ENCODE measurements at regions not wholly inside any gene's neighbourhood (a gene's known extent, or its start where the extent isn't known, plus 50 kb on each side); places are given as distances from the start of the nearest gene placed in this dataset.

GRCh38 chr10:10417671-10418070 lies 600.0 kb upstream of the CELF2 start:
- TF ChIP-seq, protein P1, sequence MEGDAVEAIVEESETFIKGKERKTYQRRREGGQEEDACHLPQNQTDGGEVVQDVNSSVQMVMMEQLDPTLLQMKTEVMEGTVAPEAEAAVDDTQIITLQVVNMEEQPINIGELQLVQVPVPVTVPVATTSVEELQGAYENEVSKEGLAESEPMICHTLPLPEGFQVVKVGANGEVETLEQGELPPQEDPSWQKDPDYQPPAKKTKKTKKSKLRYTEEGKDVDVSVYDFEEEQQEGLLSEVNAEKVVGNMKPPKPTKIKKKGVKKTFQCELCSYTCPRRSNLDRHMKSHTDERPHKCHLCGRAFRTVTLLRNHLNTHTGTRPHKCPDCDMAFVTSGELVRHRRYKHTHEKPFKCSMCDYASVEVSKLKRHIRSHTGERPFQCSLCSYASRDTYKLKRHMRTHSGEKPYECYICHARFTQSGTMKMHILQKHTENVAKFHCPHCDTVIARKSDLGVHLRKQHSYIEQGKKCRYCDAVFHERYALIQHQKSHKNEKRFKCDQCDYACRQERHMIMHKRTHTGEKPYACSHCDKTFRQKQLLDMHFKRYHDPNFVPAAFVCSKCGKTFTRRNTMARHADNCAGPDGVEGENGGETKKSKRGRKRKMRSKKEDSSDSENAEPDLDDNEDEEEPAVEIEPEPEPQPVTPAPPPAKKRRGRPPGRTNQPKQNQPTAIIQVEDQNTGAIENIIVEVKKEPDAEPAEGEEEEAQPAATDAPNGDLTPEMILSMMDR (conservative IDR thresholded peaks at IDR 0.05; ENCODE audit: low read length): no peak

DNA sequence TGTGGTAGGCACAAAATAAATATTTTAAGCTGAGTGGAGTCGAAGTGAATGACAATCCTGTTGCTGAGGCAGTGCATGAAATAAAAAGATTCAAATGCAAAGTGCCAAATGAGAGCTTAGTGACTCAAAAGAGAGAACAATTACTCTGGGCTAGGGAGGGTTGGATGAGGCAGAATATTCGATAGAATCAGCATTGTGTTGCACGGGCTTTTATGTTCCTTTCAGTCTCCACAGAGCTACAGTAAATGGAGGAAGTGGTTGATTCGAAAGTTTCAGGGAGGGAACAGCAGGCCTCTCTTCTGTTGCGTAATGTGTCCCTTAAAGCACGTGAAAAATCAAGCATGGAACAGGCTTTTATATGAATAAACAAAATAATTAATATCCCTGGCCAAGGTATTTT lies 599.3 kb upstream of the CELF2 start:
- no peak overlapping the region for H3K4me3 ChIP-seq (ENCODE audit: low read length)
- TF ChIP-seq, protein P1 (conservative IDR thresholded peaks at IDR 0.05; ENCODE audit: low read length): no peak
- DNase-seq (ENCODE audit: low read depth): no peak

More at GRCh38 chr10:10417671-10418070, 600.0 kb upstream of the CELF2 start:
- H3K4me3 ChIP-seq (ENCODE audit: low read length): no peak overlapping the region
- no peak for DNase-seq (ENCODE audit: low read depth)

GRCh38 chr10:10421071-10421470 lies 596.6 kb upstream of the CELF2 start:
- TF ChIP-seq, protein P1 (conservative IDR thresholded peaks at IDR 0.05; ENCODE audit: low read length): no peak
- DNase-seq (ENCODE audit: low read depth): no peak
- no peak overlapping the region for H3K4me3 ChIP-seq (ENCODE audit: low read length)

GRCh38 chr10:10431422-10432066 lies 586.1 kb upstream of the CELF2 start:
- H3K4me3 ChIP-seq (ENCODE audit: low read length): no peak overlapping the region
- DNase-seq (ENCODE audit: low read depth): no peak
- TF ChIP-seq, protein P1 (conservative IDR thresholded peaks at IDR 0.05; ENCODE audit: low read length): no peak

DNA sequence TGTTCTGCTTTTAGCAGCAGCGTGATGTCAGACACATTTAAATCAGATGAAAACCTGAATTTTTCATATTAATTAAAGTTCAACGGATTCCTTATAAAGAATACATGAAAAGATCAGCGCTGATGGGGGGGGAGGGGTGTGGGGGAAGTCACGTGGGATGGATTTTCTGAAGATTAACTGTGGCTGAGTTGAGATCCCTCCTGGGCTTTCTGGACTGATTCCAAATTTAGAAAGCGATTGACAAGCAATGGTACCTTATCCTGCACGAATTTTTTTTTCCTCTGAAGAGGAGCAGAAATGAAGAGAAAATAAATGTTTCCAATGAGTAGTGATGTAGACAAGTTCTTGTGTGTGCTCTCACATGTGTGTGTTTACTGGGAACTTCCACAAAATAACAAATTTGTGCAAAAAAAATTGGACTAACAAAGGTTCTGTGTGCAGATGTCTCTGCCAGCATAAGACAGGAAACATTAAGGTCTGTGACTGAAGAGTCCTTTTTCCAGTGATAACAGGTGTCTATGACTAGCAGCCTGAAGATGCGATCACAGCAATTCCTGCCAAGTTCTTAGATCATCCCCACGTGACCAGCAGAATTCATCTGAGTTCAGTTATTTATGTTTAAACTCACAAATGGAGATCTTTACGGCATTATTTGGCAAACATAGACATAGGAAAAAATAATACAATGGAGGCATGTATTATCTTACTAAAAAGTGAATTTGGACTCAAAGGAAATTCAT lies 585.2 kb upstream of the CELF2 start:
- no peak for DNase-seq (ENCODE audit: low read depth)
- TF ChIP-seq, protein P1 (conservative IDR thresholded peaks at IDR 0.05; ENCODE audit: low read length): no peak

DNA sequence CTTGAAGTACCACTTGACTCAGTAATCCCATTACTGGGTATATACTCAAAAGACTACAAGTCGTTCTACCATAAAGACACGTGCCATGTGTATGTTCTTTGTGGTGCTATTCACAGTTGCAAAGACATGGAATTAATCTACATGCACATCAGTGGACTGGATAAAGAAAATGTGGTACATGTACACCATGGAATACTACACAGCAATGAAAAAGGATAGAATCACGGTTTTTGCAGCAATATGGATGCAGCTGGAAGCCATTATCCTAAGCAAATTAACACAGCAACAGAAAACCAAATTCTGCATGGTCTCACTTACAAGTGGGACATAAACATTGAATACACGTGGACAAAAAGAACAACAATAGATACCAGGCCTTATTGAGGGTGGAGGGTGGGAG lies 583.4 kb upstream of the CELF2 start:
- DNase-seq (ENCODE audit: low read depth): no peak
- TF ChIP-seq, protein P1 (conservative IDR thresholded peaks at IDR 0.05; ENCODE audit: low read length): no peak
- no peak overlapping the region for H3K4me3 ChIP-seq (ENCODE audit: low read length)

More for the DNA sequence above, 585.2 kb upstream of the CELF2 start:
- H3K4me3 ChIP-seq (ENCODE audit: low read length): no peak overlapping the region

- no peak for DNase-seq (ENCODE audit: low read depth)
- TF ChIP-seq, protein P1 (conservative IDR thresholded peaks at IDR 0.05; ENCODE audit: low read length): no peak
- no peak overlapping the region for H3K4me3 ChIP-seq (ENCODE audit: low read length)
These were observed 579.8 kb upstream of the CELF2 start for GRCh38 chr10:10437886-10438285.

Measured in AG10803 (cell line).